NAMALWA (cell line): ENCODE measurements at regions not wholly inside any gene's neighbourhood (a gene's known extent, or its start where the extent isn't known, plus 50 kb on each side); places are given as distances from the start of the nearest gene placed in this dataset.
A peak's percentile ranks its signal among the peaks of the same experiment; 100 is the strongest.

ENCODE experiments used
- DNase-seq: peaks from one replicate; pipeline ENCODE4 v3.0.0-alpha.2; 2015; ENCODE audit warnings: low spot score

DNA sequence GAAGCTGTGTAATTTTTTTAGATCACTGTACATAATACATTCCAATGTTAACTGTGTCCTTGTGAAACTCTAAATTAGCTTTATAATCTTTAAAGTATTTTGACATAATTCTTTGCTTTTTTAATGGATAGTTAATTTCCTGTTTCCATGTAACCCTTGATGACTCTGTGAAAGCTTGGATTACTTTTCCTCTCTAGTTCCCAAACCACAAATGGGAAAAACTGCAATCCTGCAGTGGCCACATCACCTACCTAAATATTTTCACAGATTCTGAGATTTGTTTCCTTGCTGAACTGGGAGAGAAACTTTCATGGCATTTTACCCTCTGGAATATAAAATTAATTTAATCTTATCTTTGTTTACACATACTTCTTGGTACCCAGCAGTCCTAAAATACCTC is 161.6 kb upstream of the CCDC68 start:
- DNase-seq = no peak

DNA sequence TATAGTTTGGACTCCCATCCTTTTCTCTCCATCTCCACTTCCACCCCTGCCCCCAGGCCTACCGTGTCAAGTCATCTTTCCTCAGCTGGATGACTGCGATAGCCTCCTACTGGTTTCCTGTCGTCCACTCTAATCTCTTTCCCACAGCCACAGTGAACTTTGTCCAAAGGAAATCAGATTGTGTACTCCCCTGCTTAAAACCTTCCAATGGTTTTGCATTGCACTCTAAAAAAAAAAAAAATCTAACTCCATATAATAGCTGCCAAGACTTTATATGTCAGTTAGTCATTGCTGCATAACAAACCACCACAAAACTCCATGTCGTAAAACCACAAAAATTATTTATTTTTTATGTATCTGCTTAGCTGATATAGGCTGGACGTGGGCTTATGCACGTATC is 160.2 kb upstream of the CCDC68 start:
- DNase-seq = no peak

- no peak for DNase-seq
Measured at GRCh38 chr18:55119016-55119415, 159.8 kb upstream of the CCDC68 start.

DNA sequence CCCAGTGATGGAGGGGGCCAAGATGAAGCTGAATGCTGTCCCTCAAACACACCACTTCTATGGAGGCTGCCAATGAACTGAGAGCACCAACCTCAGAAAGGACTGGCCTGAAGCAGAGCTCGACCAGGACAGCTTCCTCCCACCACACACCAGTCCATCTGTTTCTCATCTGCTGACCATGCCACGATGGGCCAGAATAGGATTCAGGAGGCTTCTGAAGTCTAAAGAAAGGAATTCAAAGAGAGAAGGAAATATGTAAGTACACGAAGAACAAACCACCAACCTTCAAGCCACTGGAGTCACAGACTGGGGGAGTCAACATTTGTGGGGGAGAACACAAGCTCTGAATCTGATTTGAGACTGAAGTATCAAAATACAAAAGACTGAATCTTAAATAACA is 157.6 kb upstream of the CCDC68 start:
- DNase-seq = no peak

DNA sequence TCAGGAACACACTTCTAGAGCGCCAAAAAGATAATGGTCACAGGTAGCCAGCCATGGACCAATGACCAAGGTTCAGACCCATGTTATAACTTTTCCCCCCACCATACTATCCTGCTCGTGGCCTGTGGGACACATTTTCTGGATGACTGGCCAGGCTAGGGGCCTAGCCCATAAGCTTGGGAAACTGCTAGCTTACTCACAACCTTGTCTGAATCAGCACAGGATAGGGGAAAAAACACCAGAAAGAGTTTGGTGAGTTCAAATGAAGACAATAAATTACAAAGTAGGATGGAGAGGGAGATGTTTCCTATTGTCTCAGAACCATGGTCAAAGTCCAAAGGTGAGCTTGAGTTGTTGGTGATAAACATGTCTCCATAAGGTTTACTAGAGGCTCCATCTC is 156.3 kb upstream of the CCDC68 start:
- no peak for DNase-seq

GRCh38 chr18:55114876-55115275 is 155.6 kb upstream of the CCDC68 start:
- DNase-seq = no peak

GRCh38 chr18:55113800-55114199 is 154.5 kb upstream of the CCDC68 start:
- DNase-seq = no peak

DNA sequence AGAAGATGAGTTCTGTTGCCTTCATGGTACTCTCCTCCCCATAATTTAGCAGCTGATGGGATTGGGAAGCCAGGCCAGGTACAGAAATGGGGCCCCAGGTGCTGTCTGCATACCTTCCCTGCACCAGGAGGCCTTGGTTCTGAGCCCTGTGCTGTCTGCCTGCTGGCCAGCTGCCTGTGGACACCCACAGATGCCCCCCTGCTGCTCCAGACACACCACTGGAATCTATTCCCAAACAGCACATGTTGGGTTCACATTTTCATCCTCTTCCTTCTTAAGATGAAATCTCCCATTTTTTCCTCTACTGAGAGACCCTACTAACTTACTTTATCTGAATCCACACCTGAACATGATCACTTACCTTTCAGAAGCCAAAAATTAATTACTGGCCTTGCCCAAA is 152.0 kb upstream of the CCDC68 start:
- no peak for DNase-seq

DNA sequence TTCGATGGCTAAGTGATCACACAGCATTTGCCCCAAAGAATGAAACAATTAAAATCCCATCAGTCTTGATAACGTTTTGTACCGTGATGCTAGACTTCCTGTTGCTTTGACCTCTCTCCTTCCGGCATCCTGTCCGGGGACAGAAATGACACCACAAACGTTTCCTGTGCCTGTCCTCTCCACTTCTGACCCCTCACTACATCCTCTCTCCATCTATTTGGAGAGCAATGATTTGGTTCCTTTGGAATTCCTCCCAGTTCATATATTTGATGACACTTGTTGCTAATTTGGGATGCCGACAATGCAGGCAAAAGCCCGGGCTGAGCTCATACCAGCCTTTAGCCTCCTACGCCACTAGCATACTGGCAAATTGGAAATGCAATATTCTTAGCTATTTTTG is 151.2 kb upstream of the CCDC68 start:
- no peak for DNase-seq

- DNase-seq = no peak
Measured at GRCh38 chr18:55109818-55110414, 150.7 kb upstream of the CCDC68 start.

GRCh38 chr18:55106906-55107305 is 147.6 kb upstream of the CCDC68 start:
- DNase-seq = peak; percentile 8

DNA sequence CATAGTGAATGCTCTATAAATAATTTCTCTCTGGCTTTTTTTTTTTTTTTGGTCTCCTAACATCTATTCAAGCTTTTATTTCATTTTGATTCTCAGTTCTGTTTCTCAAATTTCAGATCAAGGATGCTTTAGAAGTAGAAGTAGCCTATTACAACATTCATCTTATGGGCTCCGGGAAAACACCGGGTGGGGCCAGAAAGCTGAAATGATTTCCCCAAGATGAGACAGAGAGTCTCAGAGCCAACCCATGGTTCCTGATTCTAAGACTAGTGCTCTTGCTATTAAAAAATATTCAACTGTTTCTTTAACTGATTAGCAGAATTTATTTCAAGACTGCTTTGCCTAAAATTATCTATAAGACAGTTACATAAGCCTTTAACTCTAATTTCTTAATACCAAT is 147.2 kb upstream of the CCDC68 start:
- no peak for DNase-seq

GRCh38 chr18:55105873-55106272 is 146.6 kb upstream of the CCDC68 start:
- DNase-seq = no peak

GRCh38 chr18:55102958-55103456 is 143.7 kb upstream of the CCDC68 start:
- DNase-seq = no peak

- DNase-seq = no peak
Measured at GRCh38 chr18:55102501-55102900, 143.2 kb upstream of the CCDC68 start.

- DNase-seq = no peak
Measured at GRCh38 chr18:55101458-55101824, 142.2 kb upstream of the CCDC68 start.

DNA sequence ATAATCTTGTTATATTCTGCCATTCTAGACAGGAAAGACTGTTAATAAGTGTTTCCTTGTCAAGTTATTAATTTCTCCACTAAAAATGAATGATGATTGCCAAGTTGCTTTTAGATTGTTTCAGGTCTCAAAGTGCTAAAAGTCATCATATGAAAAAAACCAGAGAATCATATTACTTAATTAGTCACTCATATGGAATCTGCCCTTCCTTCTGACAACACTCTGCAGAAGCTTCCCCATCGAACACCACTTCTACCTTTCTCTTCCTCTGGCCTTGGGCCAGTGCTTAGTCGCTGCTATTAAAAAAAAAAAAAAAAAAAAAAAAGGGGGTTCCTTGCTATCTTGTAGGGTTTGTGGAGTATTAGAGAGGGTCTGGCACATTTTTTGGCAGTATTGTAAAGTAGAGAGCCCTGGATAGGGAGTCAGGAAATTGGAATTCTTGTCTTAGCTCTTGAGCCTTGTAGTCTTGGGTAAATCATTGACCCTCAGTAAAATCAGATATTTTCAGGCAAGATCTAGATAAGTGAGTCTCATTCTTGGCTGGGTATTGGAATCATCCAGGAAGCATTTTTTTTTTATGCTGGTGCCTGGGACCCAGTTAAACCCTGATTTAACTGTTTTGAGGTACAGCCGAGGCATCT is 141.7 kb upstream of the CCDC68 start:
- no peak for DNase-seq

GRCh38 chr18:55097456-55098170 is 138.4 kb upstream of the CCDC68 start:
- DNase-seq = no peak

DNA sequence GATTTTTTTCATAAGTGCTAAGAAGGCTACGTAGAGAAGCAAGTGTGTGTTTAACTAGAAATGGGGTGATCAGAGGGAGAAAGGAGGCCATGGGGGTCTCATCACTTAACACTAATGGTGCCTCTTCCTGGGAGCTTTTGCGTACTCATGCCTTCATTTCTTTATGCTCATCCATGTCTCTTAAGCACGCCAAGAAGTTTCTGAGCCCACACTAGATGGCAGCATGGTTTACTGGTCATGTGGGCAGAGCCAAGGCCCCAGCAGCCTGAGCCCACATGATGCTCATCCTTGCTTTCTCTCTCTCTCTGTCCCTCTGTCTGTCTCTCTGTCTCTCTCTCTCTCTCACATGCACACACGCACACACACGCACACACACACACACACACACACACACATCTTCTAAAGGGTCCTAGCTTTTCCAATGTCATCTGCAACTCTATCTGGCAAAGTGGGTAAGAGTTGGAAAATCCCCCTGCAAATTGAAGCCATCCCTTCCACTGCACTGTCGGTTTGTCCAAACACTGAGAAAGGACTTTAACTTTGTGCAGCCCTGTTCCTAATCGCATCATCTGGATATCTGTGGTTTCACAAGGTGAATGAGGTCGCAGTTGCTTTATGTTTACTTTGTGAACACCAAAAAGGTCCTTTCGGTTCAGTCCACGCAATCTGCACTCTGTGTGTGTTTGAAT is 137.1 kb upstream of the CCDC68 start:
- peak; percentile 69 for DNase-seq

GRCh38 chr18:55095584-55095983 is 136.3 kb upstream of the CCDC68 start:
- DNase-seq = no peak

- no peak for DNase-seq
Measured at GRCh38 chr18:55093808-55094207, 134.5 kb upstream of the CCDC68 start.

GRCh38 chr18:55093295-55093694 is 134.0 kb upstream of the CCDC68 start:
- DNase-seq = no peak

- no peak for DNase-seq
Measured at GRCh38 chr18:55092166-55092565, 132.9 kb upstream of the CCDC68 start.
